Trophoblast cell (in vitro differentiated cells and primary cell): ENCODE measurements at regions not wholly inside any gene's neighbourhood (a gene's known extent, or its start where the extent isn't known, plus 50 kb on each side); places are given as distances from the start of the nearest gene placed in this dataset.

ENCODE experiments used
- DNase-seq, 2 donors: peaks; one replicate each; pipeline ENCODE4 v3.0.0-alpha.2; 2016
- H2AFZ ChIP-seq: 2 replicates; pipeline ENCODE4 v1.6.1; 2013; ENCODE audit warnings: low read length, moderate library complexity, mild to moderate bottlenecking; ENCODE audit not compliant: insufficient read depth, poor library complexity
- H2AK5ac ChIP-seq: 2 replicates; pipeline ENCODE4 v1.6.1; 2013; ENCODE audit warnings: mild to moderate bottlenecking, low read length
- H2BK120ac ChIP-seq: 2 replicates; pipeline ENCODE4 v1.6.1; 2013; ENCODE audit warnings: low read length, mild to moderate bottlenecking, moderate library complexity; ENCODE audit not compliant: insufficient read depth, poor library complexity
- H2BK12ac ChIP-seq: 2 replicates; pipeline ENCODE4 v1.6.1; 2013; ENCODE audit warnings: mild to moderate bottlenecking, low read length, moderate library complexity
- H2BK5ac ChIP-seq: 2 replicates; pipeline ENCODE4 v1.6.1; 2013; ENCODE audit warnings: low read length, low read depth, moderate library complexity, mild to moderate bottlenecking; ENCODE audit not compliant: poor library complexity
- H3K14ac ChIP-seq: 2 replicates; pipeline ENCODE4 v1.6.1; 2013; ENCODE audit warnings: mild to moderate bottlenecking, low read length
- H3K18ac ChIP-seq: 2 replicates; pipeline ENCODE4 v1.6.1; 2013; ENCODE audit warnings: mild to moderate bottlenecking, low read length
- H3K23ac ChIP-seq: 2 replicates; pipeline ENCODE4 v1.6.1; 2013; ENCODE audit warnings: low read length
- H3K27ac ChIP-seq: 2 replicates; pipeline ENCODE4 v1.5.1; 2013; ENCODE audit warnings: low read depth, mild to moderate bottlenecking, inconsistent platforms, low read length, moderate library complexity
- H3K27me3 ChIP-seq: 2 replicates; pipeline ENCODE4 v1.6.1; 2013; ENCODE audit warnings: inconsistent platforms, mild to moderate bottlenecking, low read length, moderate library complexity; ENCODE audit not compliant: insufficient read depth
- H3K36me3 ChIP-seq, 2 experiments: 1 replicate in 1 of 2; 2 replicates in 1 of 2; pipeline ENCODE4 v1.6.1; 2013; ENCODE audit warnings: low read length in 2 of 2, mild to moderate bottlenecking in 2 of 2, moderate library complexity in 1 of 2; ENCODE audit not compliant: insufficient read depth in 2 of 2, control insufficient read depth in 1 of 2
- H3K4ac ChIP-seq: 2 replicates; pipeline ENCODE4 v1.6.1; 2013; ENCODE audit warnings: low read depth, mild to moderate bottlenecking, low read length, moderate library complexity
- H3K4me1 ChIP-seq, 2 experiments: 1 replicate in 1 of 2; 2 replicates in 1 of 2; pipeline ENCODE4 v1.6.1; 2013; ENCODE audit warnings: low read length in 2 of 2, mild to moderate bottlenecking in 2 of 2, moderate library complexity in 1 of 2; ENCODE audit not compliant: insufficient read depth in 2 of 2, control insufficient read depth in 1 of 2
- H3K4me2 ChIP-seq: 2 replicates; pipeline ENCODE4 v1.6.1; 2013; ENCODE audit warnings: inconsistent platforms, mild to moderate bottlenecking, low read length, moderate library complexity
- H3K4me3 ChIP-seq: 2 replicates; pipeline ENCODE4 v1.5.1; 2013; ENCODE audit warnings: mild to moderate bottlenecking, low read depth, low read length, inconsistent platforms
- H3K79me1 ChIP-seq: one replicate; pipeline ENCODE4 v1.6.1; 2013; ENCODE audit warnings: low read length
- H3K79me2 ChIP-seq: 2 replicates; pipeline ENCODE4 v1.6.1; 2013; ENCODE audit warnings: low read length, mild to moderate bottlenecking; ENCODE audit not compliant: control insufficient read depth, insufficient read depth, poor library complexity
- H3K9ac ChIP-seq: 2 replicates; pipeline ENCODE4 v1.6.1; 2013; ENCODE audit warnings: mild to moderate bottlenecking, low read length
- H3K9me3 ChIP-seq: 2 replicates; pipeline ENCODE4 v1.6.1; 2013; ENCODE audit warnings: low read depth, mild to moderate bottlenecking, control low read depth, inconsistent platforms, low read length; ENCODE audit not compliant: insufficient read depth
- H4K12ac ChIP-seq: 2 replicates; pipeline ENCODE4 v1.6.1; 2013; ENCODE audit warnings: low read depth, mild to moderate bottlenecking, low read length, moderate library complexity
- H4K8ac ChIP-seq: 2 replicates; pipeline ENCODE4 v1.6.1; 2013; ENCODE audit warnings: low read depth, mild to moderate bottlenecking, low read length, moderate library complexity
- H4K91ac ChIP-seq: one replicate; pipeline ENCODE4 v1.6.1; 2013; ENCODE audit warnings: low read depth, mild to moderate bottlenecking, low read length, moderate library complexity
- WGBS: extraction: QIAGEN DNeasy Blood & Tissue Kit; methylation state at CpG from one replicate; pipeline ENCODE4 v1.1.7; 2013; ENCODE audit warnings: missing lambda C conversion rate; ENCODE audit not compliant: insufficient read length, insufficient coverage; ENCODE audit errors: extremely low coverage; 5-methylcytosine and 5-hydroxymethylcytosine counted together

GRCh38 chr6:65996096-65996495 lies 289.1 kb upstream of the EYS start:
- Histone ChIP-seq H2BK120ac (no peak overlapping the region), H3K23ac (no peak overlapping the region), H3K9ac (no peak overlapping the region), H3K4me2 (no peak overlapping the region), H2AFZ (no peak overlapping the region), H3K9me3 (peaks cover 6% of the 10 kb centered on the region), H3K18ac (no peak overlapping the region), H3K4me1 (no peaks in the 10 kb centered on the region), H3K27ac (no peak overlapping the region), H3K79me2 (no peaks in the 10 kb centered on the region), H2BK12ac (no peak overlapping the region), H3K79me1 (no peaks in the 10 kb centered on the region), H3K4ac (no peak overlapping the region), H3K14ac (no peak overlapping the region), H4K8ac (no peak overlapping the region), H3K36me3 (no peaks in the 10 kb centered on the region), H4K12ac (no peak overlapping the region), H2AK5ac (no peak overlapping the region), H3K27me3 (no peaks in the 10 kb centered on the region), H3K4me3 (no peak overlapping the region), H4K91ac (no peak overlapping the region), H2BK5ac (no peak overlapping the region)
- DNase-seq = no peak
- no CpG with 5 or more reads among the region's 1 CpG for WGBS

DNA sequence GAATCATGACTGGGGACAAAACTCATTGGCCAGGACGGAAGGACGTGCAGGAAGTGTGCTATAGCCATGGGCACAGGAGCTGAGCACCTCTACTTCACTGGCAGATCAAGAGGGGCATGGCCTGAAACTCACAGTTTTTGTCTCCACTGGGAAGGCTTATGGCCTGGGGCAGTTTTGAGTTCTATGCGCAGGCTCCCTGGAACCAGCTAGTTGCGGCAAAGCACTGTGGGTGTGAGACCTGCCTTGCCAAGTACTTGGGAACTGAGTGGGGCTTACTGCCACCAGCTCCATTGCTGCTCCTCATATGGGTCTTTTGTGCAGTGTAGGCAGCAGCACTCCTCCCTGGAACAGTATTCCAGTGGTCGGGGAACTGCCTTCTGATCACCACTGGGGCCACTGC lies 282.6 kb upstream of the EYS start:
- WGBS = no CpG with 5 or more reads among the region's 5 CpGs
- H3K27ac ChIP-seq = no peak overlapping the region
- no peak overlapping the region for H4K12ac ChIP-seq
- DNase-seq = no peak
- peaks cover 2% of the 10 kb centered on the region for H3K9me3 ChIP-seq
- no peak overlapping the region for H2AFZ ChIP-seq
- H3K23ac ChIP-seq = no peak overlapping the region
- no peak overlapping the region for H2BK12ac ChIP-seq
- H3K14ac ChIP-seq = no peak overlapping the region
- no peak overlapping the region for H4K91ac ChIP-seq
- no peak overlapping the region for H3K4me3 ChIP-seq
- H4K8ac ChIP-seq = no peak overlapping the region
- no peak overlapping the region for H3K18ac ChIP-seq
- H3K4me2 ChIP-seq = no peak overlapping the region
- no peak overlapping the region for H2BK120ac ChIP-seq
- no peak overlapping the region for H2BK5ac ChIP-seq
- no peaks in the 10 kb centered on the region for H3K79me2 ChIP-seq
- H2AK5ac ChIP-seq = no peak overlapping the region
- H3K4ac ChIP-seq = no peak overlapping the region
- H3K9ac ChIP-seq = no peak overlapping the region
- H3K36me3 ChIP-seq = no peaks in the 10 kb centered on the region
- no peaks in the 10 kb centered on the region for H3K4me1 ChIP-seq
- no peaks in the 10 kb centered on the region for H3K79me1 ChIP-seq
- no peaks in the 10 kb centered on the region for H3K27me3 ChIP-seq

- Histone ChIP-seq H3K9ac (no peak overlapping the region), H3K23ac (no peak overlapping the region), H4K8ac (no peak overlapping the region), H3K4ac (no peak overlapping the region), H4K12ac (no peak overlapping the region), H3K14ac (no peak overlapping the region), H2BK5ac (no peak overlapping the region), H3K79me1 (no peaks in the 10 kb centered on the region), H3K36me3 (no peaks in the 10 kb centered on the region), H3K4me2 (no peak overlapping the region), H2AFZ (no peak overlapping the region), H3K79me2 (no peaks in the 10 kb centered on the region), H3K27me3 (no peaks in the 10 kb centered on the region), H3K9me3 (peaks cover 2% of the 10 kb centered on the region), H3K18ac (no peak overlapping the region), H3K4me1 (no peaks in the 10 kb centered on the region), H3K4me3 (no peak overlapping the region), H2BK120ac (no peak overlapping the region), H4K91ac (no peak overlapping the region), H3K27ac (no peak overlapping the region), H2AK5ac (no peak overlapping the region), H2BK12ac (no peak overlapping the region)
- no CpG with 5 or more reads among the region's 1 CpG for WGBS
- no peak for DNase-seq
These were observed 281.0 kb upstream of the EYS start for GRCh38 chr6:65988006-65988405.

- no peaks in the 10 kb centered on the region for H3K79me2 ChIP-seq
- no peak overlapping the region for H2BK5ac ChIP-seq
- no peaks in the 10 kb centered on the region for H3K27me3 ChIP-seq
- H3K27ac ChIP-seq = no peak overlapping the region
- no peaks in the 10 kb centered on the region for H3K36me3 ChIP-seq
- no peak overlapping the region for H2AFZ ChIP-seq
- no peak overlapping the region for H2BK12ac ChIP-seq
- H3K79me1 ChIP-seq = no peaks in the 10 kb centered on the region
- no peak overlapping the region for H3K14ac ChIP-seq
- no peak overlapping the region for H3K4ac ChIP-seq
- H3K4me1 ChIP-seq = no peaks in the 10 kb centered on the region
- H3K9ac ChIP-seq = no peak overlapping the region
- H2AK5ac ChIP-seq = no peak overlapping the region
- no peaks in the 10 kb centered on the region for H3K9me3 ChIP-seq
- H4K12ac ChIP-seq = no peak overlapping the region
- H3K23ac ChIP-seq = no peak overlapping the region
- H3K18ac ChIP-seq = no peak overlapping the region
- no peak overlapping the region for H4K8ac ChIP-seq
- H4K91ac ChIP-seq = no peak overlapping the region
- no peak for DNase-seq
- WGBS = no CpG with 5 or more reads among the region's 2 CpGs
- H3K4me3 ChIP-seq = no peak overlapping the region
- H3K4me2 ChIP-seq = no peak overlapping the region
- H2BK120ac ChIP-seq = no peak overlapping the region
These were observed 277.1 kb upstream of the EYS start for GRCh38 chr6:65984089-65984488.
